Esophagus muscularis mucosa (tissue), 4 donors: ENCODE measurements at regions not wholly inside any gene's neighbourhood (a gene's known extent, or its start where the extent isn't known, plus 50 kb on each side); places are given as distances from the start of the nearest gene placed in this dataset.

ENCODE experiments used
- DNase-seq: peaks from one replicate; pipeline ENCODE4 v3.0.0-alpha.2; 2017; ENCODE audit errors: extremely low spot score
- H3K27ac ChIP-seq, 4 donors: fragments of 200-600 bp; sonication (generic); replicated peaks in 1 of 4; 1 replicate in 3 of 4; 2 replicates in 1 of 4; pipeline ENCODE4 v1.5.1; 2016 to 2019; ENCODE audit warnings: mild to moderate bottlenecking in 1 of 4
- H3K27me3 ChIP-seq, 4 donors: fragments of 200-600 bp; sonication (generic); one replicate each; pipeline versions ENCODE4 v1.5.1 to v1.6.0; 2016 to 2019
- H3K36me3 ChIP-seq, 4 donors: fragments of 200-600 bp; sonication (generic); one replicate each; pipeline ENCODE4 v1.5.1; 2016 to 2019
- H3K4me1 ChIP-seq, 4 donors: fragments of 200-600 bp; sonication (generic); one replicate each; pipeline ENCODE4 v1.5.1; 2016 to 2019
- H3K4me3 ChIP-seq, 4 donors: fragments of 200-600 bp; sonication (generic); 1 replicate in 2 of 4; 2 replicates in 2 of 4; pipeline ENCODE4 v1.5.1; 2016 to 2019; ENCODE audit warnings: mild to moderate bottlenecking in 4 of 4, moderate library complexity in 1 of 4
- H3K9me3 ChIP-seq, 4 donors: fragments of 200-600 bp; sonication (generic); 1 replicate in 3 of 4; 2 replicates in 1 of 4; pipeline ENCODE4 v1.5.1; 2016 to 2019
- CTCF ChIP-seq, 3 experiments: fragments of 200-600 bp in 2 of 3; fragments of 450-650 bp in 1 of 3; sonication (generic) in 2 of 3; IDR thresholded peaks; one replicate each; pipeline ENCODE4 v1.5.1; 2017 to 2019; ENCODE audit warnings: antibody characterized with exemption in 3 of 3, mild to moderate bottlenecking in 2 of 3, moderate library complexity in 1 of 3
- EP300 ChIP-seq: sonication (generic); formaldehyde crosslinking; IDR thresholded peaks from one replicate; pipeline ENCODE4 v1.6.1; 2017; ENCODE audit warnings: antibody characterized with exemption
- POLR2A ChIP-seq: fragments of 450-650 bp; IDR thresholded peaks from one replicate; pipeline ENCODE4 v1.6.1; 2017; ENCODE audit warnings: antibody characterized with exemption, moderate library complexity, mild to moderate bottlenecking, low read depth
- POLR2AphosphoS5 ChIP-seq, 2 donors: sonication (generic); formaldehyde crosslinking; IDR thresholded peaks; one replicate each; pipeline ENCODE4 v1.6.1; 2017; ENCODE audit warnings: antibody characterized with exemption in 2 of 2
- WGBS: methylation state at CpG from one replicate; pipeline ENCODE4 v1.1.5; 2018; 5-methylcytosine and 5-hydroxymethylcytosine counted together
- intact Hi-C: fragments of 100-400 bp; cut with DNase I; formaldehyde crosslinking; loops from one replicate; pipeline ENCODE4 v1.15.1; 2023

GRCh38 chr20:25140968-25141367 lies 54.5 kb upstream of the ENTPD6 start:
- intact Hi-C loops = no loop called here
- TF ChIP-seq POLR2AphosphoS5 (IDR thresholded peaks at IDR 0.05) = no peak
- no peak for TF ChIP-seq POLR2A
- TF ChIP-seq EP300 = no peak
- TF ChIP-seq CTCF (IDR thresholded peaks at IDR 0.05) = no peak

GRCh38 chr20:25142435-25142834 lies 53.1 kb upstream of the ENTPD6 start:
- H3K4me3 ChIP-seq = no peak overlapping the region
- no peak for TF ChIP-seq POLR2AphosphoS5 (IDR thresholded peaks at IDR 0.05)
- no peak for TF ChIP-seq EP300
- no peak for TF ChIP-seq POLR2A
- no peak for TF ChIP-seq CTCF (IDR thresholded peaks at IDR 0.05)
- H3K4me1 ChIP-seq = no peaks in the 10 kb centered on the region
- H3K36me3 ChIP-seq = no peaks in the 10 kb centered on the region
- H3K27me3 ChIP-seq = peaks cover 0 to 22% (median 0%) of the 10 kb centered on the region in 4 donors
- WGBS = 100% methylated on average over 3 of the region's 3 CpGs
- peak; percentile 91 for DNase-seq
- intact Hi-C loops = no loop called here
- no peak overlapping the region for H3K27ac ChIP-seq
- H3K9me3 ChIP-seq = no peaks in the 10 kb centered on the region

More at GRCh38 chr20:25140968-25141367, 54.5 kb upstream of the ENTPD6 start:
- peaks cover 0 to 12% (median 11%) of the 10 kb centered on the region in 4 donors for H3K4me1 ChIP-seq
- no peak overlapping the region for H3K4me3 ChIP-seq
- H3K27ac ChIP-seq = no peak overlapping the region
- H3K36me3 ChIP-seq = no peaks in the 10 kb centered on the region
- peaks cover 0 to 11% (median 0%) of the 10 kb centered on the region in 4 donors for H3K27me3 ChIP-seq
- no peak for DNase-seq
- no peaks in the 10 kb centered on the region for H3K9me3 ChIP-seq
- WGBS = no CpG with 5 or more reads among the region's 5 CpGs

GRCh38 chr20:25145131-25145530 lies 50.4 kb upstream of the ENTPD6 start:
- TF ChIP-seq POLR2A = no peak
- TF ChIP-seq EP300 = no peak
- no peak for TF ChIP-seq CTCF (IDR thresholded peaks at IDR 0.05)
- TF ChIP-seq POLR2AphosphoS5 (IDR thresholded peaks at IDR 0.05) = no peak
- Histone ChIP-seq H3K36me3 (no peaks in the 10 kb centered on the region), H3K9me3 (no peaks in the 10 kb centered on the region), H3K27me3 (peaks cover 0 to 42% (median 2%) of the 10 kb centered on the region in 4 donors), H3K4me3 (no peak overlapping the region), H3K27ac (no peak overlapping the region), H3K4me1 (peaks cover 8 to 18% (median 12%) of the 10 kb centered on the region in 4 donors)
- intact Hi-C loops = no loop called here
- no peak for DNase-seq
- 62% methylated on average over 7 of the region's 7 CpGs for WGBS
